Tibial nerve (tissue), 4 donors: ENCODE measurements at regions not wholly inside any gene's neighbourhood (a gene's known extent, or its start where the extent isn't known, plus 50 kb on each side); places are given as distances from the start of the nearest gene placed in this dataset.
A peak's percentile ranks its signal among the peaks of the same experiment; 100 is the strongest.

Source experiments
- DNase-seq, 2 donors: peaks; one replicate each; pipeline ENCODE4 v3.0.0-alpha.2; 2019; ENCODE audit warnings: low spot score in 2 of 2
- H3K27ac ChIP-seq, 4 donors: fragments of 200-600 bp; sonication (generic) in 3 of 4; one replicate each; pipeline ENCODE4 v1.5.1; 2017 to 2019; ENCODE audit warnings: mild to moderate bottlenecking in 1 of 4
- H3K27me3 ChIP-seq, 2 donors: fragments of 200-600 bp; sonication (generic) in 1 of 2; one replicate each; pipeline versions ENCODE4 v1.5.1 to v1.6.0; 2017 to 2019
- H3K36me3 ChIP-seq, 3 donors: fragments of 200-600 bp; sonication (generic); one replicate each; pipeline ENCODE4 v1.5.1; 2018 to 2019
- H3K4me1 ChIP-seq, 4 donors: fragments of 200-600 bp; sonication (generic) in 3 of 4; one replicate each; pipeline ENCODE4 v1.5.1; 2017 to 2019
- H3K4me3 ChIP-seq, 4 donors: fragments of 200-600 bp; sonication (generic) in 3 of 4; one replicate each; pipeline ENCODE4 v1.5.1; 2017 to 2019; ENCODE audit warnings: mild to moderate bottlenecking in 1 of 4, moderate library complexity in 1 of 4
- H3K9me3 ChIP-seq, 4 donors: fragments of 200-600 bp; sonication (generic) in 3 of 4; one replicate each; pipeline ENCODE4 v1.5.1; 2017 to 2019
- CTCF ChIP-seq, 5 experiments: fragments of 200-600 bp in 3 of 5; fragments of 450-650 bp in 2 of 5; sonication (generic) in 3 of 5; IDR thresholded peaks; one replicate each; pipeline ENCODE4 v1.5.1; 2016 to 2019; ENCODE audit warnings: antibody characterized with exemption in 5 of 5, mild to moderate bottlenecking in 3 of 5, moderate library complexity in 2 of 5
- EP300 ChIP-seq, 2 donors: sonication (generic); formaldehyde crosslinking; IDR thresholded peaks; one replicate each; pipeline ENCODE4 v1.6.1; 2017; ENCODE audit warnings: antibody characterized with exemption in 2 of 2, mild to moderate bottlenecking in 1 of 2
- POLR2A ChIP-seq, 2 donors: fragments of 450-650 bp; IDR thresholded peaks; one replicate each; pipeline ENCODE4 v1.6.1; 2017; ENCODE audit warnings: antibody characterized with exemption in 2 of 2, mild to moderate bottlenecking in 2 of 2, moderate library complexity in 2 of 2
- WGBS, 2 donors: methylation state at CpG; one replicate each; pipeline ENCODE4 v1.1.5; 2018; 5-methylcytosine and 5-hydroxymethylcytosine counted together

- no peaks in the 10 kb centered on the region for H3K27me3 ChIP-seq
- H3K4me3 ChIP-seq: peak overlapping the region in 2 of 4 donors; percentile 5 to 16
- TF ChIP-seq EP300 (IDR thresholded peaks at IDR 0.05) (no peak), POLR2A (IDR thresholded peaks at IDR 0.05) (no peak)
- WGBS, 2 donors: 12 to 24% methylated on average over 7 of the region's 7 CpGs
- H3K36me3 ChIP-seq: no peaks in the 10 kb centered on the region
- H3K9me3 ChIP-seq: no peaks in the 10 kb centered on the region
- peak overlapping the region in 2 of 4 donors; percentile 5 to 28 for H3K27ac ChIP-seq
- H3K4me1 ChIP-seq: peaks cover 0 to 21% (median 5%) of the 10 kb centered on the region in 4 donors
- no peak for DNase-seq
Measured at GRCh38 chr4:104593019-104593418, 98.3 kb upstream of the CXXC4 start.

GRCh38 chr4:104596189-104596588, 101.5 kb upstream of the CXXC4 start:
- no peak overlapping the region for H3K4me3 ChIP-seq
- no peaks in the 10 kb centered on the region for H3K9me3 ChIP-seq
- no peak overlapping the region for H3K27ac ChIP-seq
- H3K36me3 ChIP-seq: no peaks in the 10 kb centered on the region
- H3K4me1 ChIP-seq: peaks cover 0 to 21% (median 5%) of the 10 kb centered on the region in 4 donors
- no peaks in the 10 kb centered on the region for H3K27me3 ChIP-seq
- TF ChIP-seq CTCF (IDR thresholded peaks at IDR 0.05) (no peak), EP300 (IDR thresholded peaks at IDR 0.05) (no peak), POLR2A (IDR thresholded peaks at IDR 0.05) (no peak)
- 80 to 81% methylated on average over 5 of the region's 5 CpGs for WGBS, 2 donors
- no peak for DNase-seq

- Histone ChIP-seq H3K9me3 (peaks cover 0 to 6% (median 0%) of the 10 kb centered on the region in 4 donors), H3K4me3 (no peak overlapping the region), H3K36me3 (no peaks in the 10 kb centered on the region), H3K4me1 (no peaks in the 10 kb centered on the region), H3K27me3 (no peaks in the 10 kb centered on the region), H3K27ac (no peak overlapping the region)
- WGBS, 2 donors: 86 to 100% methylated on average over 1 of the region's 1 CpG
- TF ChIP-seq CTCF (IDR thresholded peaks at IDR 0.05): no peak
- no peak for TF ChIP-seq EP300 (IDR thresholded peaks at IDR 0.05)
- TF ChIP-seq POLR2A (IDR thresholded peaks at IDR 0.05): no peak
- no peak for DNase-seq
Measured at GRCh38 chr4:104615496-104615895, 120.8 kb upstream of the CXXC4 start.

GRCh38 chr4:104615926-104616325, 121.2 kb upstream of the CXXC4 start:
- H3K36me3 ChIP-seq: no peaks in the 10 kb centered on the region
- TF ChIP-seq CTCF (IDR thresholded peaks at IDR 0.05) (no peak), POLR2A (IDR thresholded peaks at IDR 0.05) (no peak), EP300 (IDR thresholded peaks at IDR 0.05) (no peak)
- WGBS, 2 donors: 83 to 94% methylated on average over 2 of the region's 2 CpGs
- no peaks in the 10 kb centered on the region for H3K4me1 ChIP-seq
- no peaks in the 10 kb centered on the region for H3K27me3 ChIP-seq
- peaks cover 0 to 6% (median 0%) of the 10 kb centered on the region in 4 donors for H3K9me3 ChIP-seq
- DNase-seq: no peak
- H3K27ac ChIP-seq: no peak overlapping the region
- no peak overlapping the region for H3K4me3 ChIP-seq

- peaks cover 0 to 6% (median 0%) of the 10 kb centered on the region in 4 donors for H3K9me3 ChIP-seq
- no peaks in the 10 kb centered on the region for H3K27me3 ChIP-seq
- H3K36me3 ChIP-seq: no peaks in the 10 kb centered on the region
- no peaks in the 10 kb centered on the region for H3K4me1 ChIP-seq
- H3K27ac ChIP-seq: no peak overlapping the region
- H3K4me3 ChIP-seq: no peak overlapping the region
- TF ChIP-seq EP300 (IDR thresholded peaks at IDR 0.05) (no peak), POLR2A (IDR thresholded peaks at IDR 0.05) (no peak), CTCF (IDR thresholded peaks at IDR 0.05) (no peak)
- DNase-seq: no peak
- 44 to 45% methylated on average over 6 of the region's 6 CpGs for WGBS, 2 donors
Measured at GRCh38 chr4:104616401-104616820, 121.7 kb upstream of the CXXC4 start.

- H3K27ac ChIP-seq: no peak overlapping the region
- no peaks in the 10 kb centered on the region for H3K27me3 ChIP-seq
- no peaks in the 10 kb centered on the region for H3K36me3 ChIP-seq
- no peak overlapping the region for H3K4me3 ChIP-seq
- TF ChIP-seq CTCF (IDR thresholded peaks at IDR 0.05) (no peak), POLR2A (IDR thresholded peaks at IDR 0.05) (no peak), EP300 (IDR thresholded peaks at IDR 0.05) (no peak)
- no peaks in the 10 kb centered on the region for H3K4me1 ChIP-seq
- WGBS, 2 donors: 91 to 96% methylated on average over 1 of the region's 1 CpG
- DNase-seq: no peak
- H3K9me3 ChIP-seq: no peaks in the 10 kb centered on the region
Measured at GRCh38 chr4:104625706-104626105, 131.0 kb upstream of the CXXC4 start.
